NOMO-1 treated with DMSO at 0.1 percent for 48 hours (cell line): ENCODE measurements at regions not wholly inside any gene's neighbourhood (a gene's known extent, or its start where the extent isn't known, plus 50 kb on each side); places are given as distances from the start of the nearest gene placed in this dataset.

Experiments
- DNase-seq: peaks from one replicate; lab custom pipeline; 2025; ENCODE audit not compliant: unreplicated experiment; lab: John Stamatoyannopoulos, UW

- DNase-seq, result no peak
Observed at GRCh38 chr2:118222672-118223421, 134.6 kb downstream of the INSIG2 start.

- DNase-seq, result no peak
Observed at GRCh38 chr2:118222273-118222594, 134.0 kb downstream of the INSIG2 start.

- peak; percentile 65 for DNase-seq
Observed at GRCh38 chr2:118221536-118222272, 133.4 kb downstream of the INSIG2 start.

- no peak for DNase-seq
Observed at GRCh38 chr2:118219611-118220010, 131.3 kb downstream of the INSIG2 start.

- no peak for DNase-seq
Observed at GRCh38 chr2:118216224-118216623, 128.0 kb downstream of the INSIG2 start.

DNA sequence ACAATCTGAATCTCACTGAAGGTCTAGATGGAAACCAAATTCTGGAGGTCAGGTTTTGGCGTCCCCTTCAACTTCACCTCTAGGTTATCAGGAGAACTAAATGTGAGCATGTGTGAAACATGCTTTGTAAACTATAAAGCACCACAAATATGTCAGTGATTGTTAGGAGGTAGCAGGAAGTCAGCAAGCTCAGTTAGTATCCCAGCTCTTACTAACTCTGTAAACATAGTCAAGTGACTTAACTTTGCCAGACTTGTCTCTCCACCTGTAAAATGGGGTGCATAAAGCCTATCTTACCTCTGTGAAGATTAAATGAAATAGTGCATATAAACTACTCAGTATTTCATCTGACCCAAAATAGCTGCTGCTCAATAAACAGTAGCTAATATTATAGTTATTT lies 121.5 kb downstream of the INSIG2 start:
- no peak for DNase-seq

DNA sequence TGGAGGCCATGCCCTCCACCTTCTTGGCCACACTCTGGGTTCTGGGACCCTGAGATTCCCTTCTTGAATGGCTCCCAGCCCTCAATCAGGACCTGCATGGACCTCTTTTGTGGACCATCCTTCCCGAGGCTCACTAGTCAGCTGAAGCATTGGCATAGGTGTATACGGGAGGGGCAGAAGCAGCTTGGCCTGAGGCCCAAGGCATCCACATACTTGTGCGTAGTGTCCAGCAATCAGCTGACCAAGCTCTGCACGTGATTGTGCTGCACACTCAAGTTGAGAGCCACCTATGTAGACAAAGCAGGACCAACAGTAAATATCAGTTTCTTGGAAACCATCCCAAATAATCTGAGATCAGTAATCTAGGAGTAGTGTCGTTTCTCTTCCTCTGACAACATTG lies 119.6 kb downstream of the INSIG2 start:
- DNase-seq, result no peak

GRCh38 chr2:118202707-118203303 lies 114.5 kb downstream of the INSIG2 start:
- peak; percentile 40 for DNase-seq

- DNase-seq, result no peak
Observed at GRCh38 chr2:118198268-118198667, 110.0 kb downstream of the INSIG2 start.

DNA sequence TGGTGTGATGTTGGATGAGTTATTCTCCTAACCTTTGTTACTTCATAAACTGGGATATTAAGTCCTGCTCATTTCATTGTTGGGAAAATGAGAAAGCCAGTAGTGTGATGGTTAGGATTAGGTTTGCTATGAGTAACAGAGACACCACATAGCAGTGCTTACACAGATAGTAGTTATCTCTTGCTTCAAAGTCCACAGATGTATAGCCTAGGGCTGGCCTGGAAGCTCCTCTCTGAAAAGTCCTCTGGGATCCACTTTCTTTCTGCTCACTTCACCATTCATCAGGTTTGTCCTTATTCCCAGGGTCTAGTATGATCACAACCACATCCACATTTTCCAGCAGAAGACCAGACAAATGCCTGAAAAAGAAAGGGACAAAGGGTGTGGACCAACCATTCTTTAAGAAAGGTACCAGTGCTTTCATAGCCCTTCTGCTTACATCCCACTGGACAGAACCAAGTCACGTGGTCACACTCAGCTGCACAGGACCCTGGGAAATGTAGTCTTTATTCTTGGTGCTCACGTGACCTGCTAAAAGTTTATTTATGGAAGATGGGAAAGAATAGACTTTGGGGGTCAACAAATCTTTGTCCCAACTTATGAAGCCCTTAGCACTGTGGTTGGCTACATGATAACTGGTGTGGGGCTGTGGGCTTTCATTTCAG lies 108.9 kb downstream of the INSIG2 start:
- no peak for DNase-seq

DNA sequence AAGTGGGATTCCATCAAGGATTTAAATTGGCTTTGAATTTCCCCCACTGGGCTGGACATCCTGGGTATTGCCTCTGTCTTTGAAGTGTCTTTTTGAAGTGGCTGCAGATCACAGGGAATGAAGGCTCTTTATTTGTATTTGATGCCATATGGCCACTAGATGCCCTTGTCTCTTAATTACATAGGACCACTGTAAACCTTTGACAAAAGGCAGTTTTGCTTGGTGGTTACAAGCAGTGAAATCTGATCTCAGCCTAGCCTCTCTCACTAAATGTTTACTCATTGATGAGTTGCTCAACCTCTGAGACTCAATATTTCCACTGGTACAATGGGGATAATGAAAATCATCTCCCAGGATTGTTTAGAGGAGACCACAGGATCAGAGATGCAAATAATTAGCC lies 102.2 kb downstream of the INSIG2 start:
- DNase-seq, result no peak

GRCh38 chr2:118186858-118187254 lies 98.6 kb downstream of the INSIG2 start:
- no peak for DNase-seq

DNA sequence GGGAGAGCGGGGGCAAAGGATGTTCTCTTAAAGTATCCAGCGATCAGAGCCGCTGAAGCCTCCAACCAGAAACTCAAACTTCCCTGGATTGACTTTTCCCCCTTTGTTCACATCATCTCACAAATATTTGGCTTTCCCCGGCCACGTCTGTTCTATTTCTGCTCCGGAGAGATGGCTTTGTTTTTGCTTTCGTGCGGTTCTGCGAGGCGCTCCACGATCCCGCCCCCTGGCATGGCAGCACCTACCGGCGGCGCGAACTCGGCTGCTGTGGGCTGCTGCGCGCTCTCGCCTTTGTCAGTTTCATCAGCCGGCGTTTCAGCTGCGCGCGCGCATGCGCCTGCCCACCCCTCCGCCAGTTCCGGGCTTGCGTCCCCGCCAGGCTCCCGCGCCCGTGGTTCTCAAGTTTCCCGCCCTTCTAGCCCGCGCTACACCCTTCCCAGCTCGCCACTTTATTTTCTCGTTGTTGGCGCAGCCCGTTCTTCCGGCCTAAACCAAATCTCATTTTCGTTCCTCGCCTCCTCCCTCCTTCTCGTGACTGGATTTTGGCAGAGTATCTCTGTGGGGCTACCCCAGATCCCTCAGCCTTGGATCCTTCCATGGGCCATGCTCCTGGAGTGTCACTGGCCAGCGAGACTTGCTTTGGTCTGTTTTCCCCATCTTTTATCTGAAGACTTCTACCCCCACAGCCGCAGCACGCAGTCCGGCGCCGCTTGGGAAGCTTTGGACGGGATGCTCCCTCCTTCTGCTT lies 98.0 kb downstream of the INSIG2 start:
- DNase-seq, result peak; percentile 79

- DNase-seq, result peak; percentile 31
Observed at GRCh38 chr2:118185210-118186109, 97.2 kb downstream of the INSIG2 start.

DNA sequence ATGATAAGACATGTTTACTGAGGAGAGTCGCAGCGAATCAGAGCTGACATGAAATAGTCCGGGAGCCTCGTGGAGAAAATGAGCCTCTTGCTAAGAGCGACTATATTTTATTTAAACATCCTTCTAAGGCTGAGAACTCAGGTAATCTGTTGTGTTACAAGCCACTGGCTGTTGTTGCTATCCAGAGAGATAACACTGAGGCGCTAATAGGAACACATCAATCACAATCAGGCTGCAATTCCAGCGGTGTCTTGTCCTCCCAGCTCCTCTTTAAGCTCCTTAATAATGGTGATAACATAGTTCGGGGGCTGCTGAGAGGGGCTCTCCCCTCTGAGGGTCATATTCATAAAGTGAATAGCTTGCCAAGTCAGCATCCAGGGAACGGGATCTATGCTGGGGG lies 95.1 kb downstream of the INSIG2 start:
- no peak for DNase-seq

DNA sequence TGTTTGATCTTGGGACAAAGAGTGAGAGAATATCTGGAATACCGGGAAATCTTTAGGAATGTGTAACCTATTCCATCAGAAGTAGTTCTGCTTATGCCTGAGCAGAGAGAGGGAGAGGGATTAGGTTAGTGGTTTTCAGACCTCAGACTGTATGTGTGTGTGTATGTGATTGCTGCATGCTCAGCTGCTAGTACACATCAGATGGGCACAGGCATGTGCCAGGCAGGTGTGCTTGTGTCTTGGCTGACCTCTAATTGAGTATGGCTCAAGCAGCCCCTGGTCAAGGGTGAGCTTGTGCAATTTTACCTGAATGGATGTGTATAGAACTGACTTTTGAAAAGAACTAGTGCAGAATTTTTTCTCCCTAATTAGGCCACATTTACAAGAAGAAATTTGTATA lies 91.2 kb downstream of the INSIG2 start:
- no peak for DNase-seq

- DNase-seq, result no peak
Observed at GRCh38 chr2:118177884-118178283, 89.6 kb downstream of the INSIG2 start.

DNA sequence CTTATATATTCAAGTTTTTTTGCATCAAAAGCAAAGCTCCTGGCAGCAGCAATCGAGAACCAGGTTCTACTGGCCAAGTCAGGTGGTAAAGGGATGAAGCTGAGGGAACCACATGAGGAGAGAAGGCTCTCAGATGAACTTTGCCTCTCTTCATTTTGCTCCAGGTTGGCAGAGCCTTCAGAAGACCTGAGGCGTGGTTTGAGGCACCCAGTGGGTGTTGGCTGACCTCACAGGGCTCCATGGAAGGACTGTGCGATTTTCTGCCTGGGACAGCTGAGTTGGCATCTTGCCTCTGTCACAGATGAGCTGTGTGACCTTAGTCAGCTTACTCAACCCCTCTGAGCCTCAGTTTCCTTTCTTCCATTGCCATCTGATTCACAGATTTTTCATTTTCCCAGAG lies 89.0 kb downstream of the INSIG2 start:
- DNase-seq, result no peak

DNA sequence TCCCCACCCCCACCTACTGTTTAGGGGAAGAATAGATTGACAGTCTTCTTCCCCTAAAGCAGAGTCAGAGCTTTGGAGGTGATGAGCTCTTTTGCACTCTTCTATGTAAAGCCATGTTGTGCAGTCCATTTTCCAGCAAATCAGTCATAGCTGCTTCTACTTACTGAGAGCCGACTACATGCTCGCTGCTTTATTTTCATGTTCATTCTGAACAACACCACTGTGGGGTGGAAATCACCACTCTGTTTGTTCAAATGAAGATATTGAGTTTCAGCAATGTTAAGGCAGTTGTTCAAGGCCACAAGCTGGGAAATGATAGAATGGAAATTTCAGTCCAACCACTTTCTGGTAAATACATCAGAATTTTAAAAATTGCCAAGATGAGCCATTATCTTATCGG lies 88.3 kb downstream of the INSIG2 start:
- no peak for DNase-seq

DNA sequence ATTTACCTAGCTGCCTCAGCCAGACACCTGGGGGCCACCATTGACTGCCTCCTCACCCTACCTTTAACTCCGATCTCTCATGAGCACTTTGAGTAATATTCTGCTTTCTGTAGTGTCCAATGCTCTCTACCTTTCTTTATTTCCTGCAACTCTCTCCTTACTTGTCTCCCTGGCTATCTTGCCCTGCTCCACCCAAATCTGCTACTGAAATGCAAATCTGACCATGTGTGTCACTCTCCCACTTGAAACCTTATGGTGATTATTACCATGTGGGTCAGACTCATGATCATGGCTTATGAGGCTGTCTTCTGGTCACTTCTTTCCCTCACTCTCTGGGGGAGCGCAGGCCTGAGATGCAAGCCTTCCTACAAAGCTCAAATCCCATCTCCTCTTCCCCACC lies 83.3 kb downstream of the INSIG2 start:
- DNase-seq, result no peak
